ENCODE measurements at regions not wholly inside any gene's neighbourhood (a gene's known extent, or its start where the extent isn't known, plus 50 kb on each side); places are given as distances from the start of the nearest gene placed in this dataset.

- H3K27ac ChIP-seq (ENCODE audit: low read depth, low read length): no peak overlapping the region
- no peaks in the 10 kb centered on the region for H3K9me2 ChIP-seq (replicated peaks; ENCODE audit: insufficient read depth, low read length)
- no peak for TF ChIP-seq EZH2phosphoT487 (conservative IDR thresholded peaks at IDR 0.05; ENCODE audit: low read length)
- TF ChIP-seq, protein P1, sequence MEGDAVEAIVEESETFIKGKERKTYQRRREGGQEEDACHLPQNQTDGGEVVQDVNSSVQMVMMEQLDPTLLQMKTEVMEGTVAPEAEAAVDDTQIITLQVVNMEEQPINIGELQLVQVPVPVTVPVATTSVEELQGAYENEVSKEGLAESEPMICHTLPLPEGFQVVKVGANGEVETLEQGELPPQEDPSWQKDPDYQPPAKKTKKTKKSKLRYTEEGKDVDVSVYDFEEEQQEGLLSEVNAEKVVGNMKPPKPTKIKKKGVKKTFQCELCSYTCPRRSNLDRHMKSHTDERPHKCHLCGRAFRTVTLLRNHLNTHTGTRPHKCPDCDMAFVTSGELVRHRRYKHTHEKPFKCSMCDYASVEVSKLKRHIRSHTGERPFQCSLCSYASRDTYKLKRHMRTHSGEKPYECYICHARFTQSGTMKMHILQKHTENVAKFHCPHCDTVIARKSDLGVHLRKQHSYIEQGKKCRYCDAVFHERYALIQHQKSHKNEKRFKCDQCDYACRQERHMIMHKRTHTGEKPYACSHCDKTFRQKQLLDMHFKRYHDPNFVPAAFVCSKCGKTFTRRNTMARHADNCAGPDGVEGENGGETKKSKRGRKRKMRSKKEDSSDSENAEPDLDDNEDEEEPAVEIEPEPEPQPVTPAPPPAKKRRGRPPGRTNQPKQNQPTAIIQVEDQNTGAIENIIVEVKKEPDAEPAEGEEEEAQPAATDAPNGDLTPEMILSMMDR (IDR thresholded peaks at IDR 0.05; ENCODE audit: insufficient read depth, low read length, poor library complexity, severe bottlenecking): no peak
- no peaks in the 10 kb centered on the region for H3K79me2 ChIP-seq (ENCODE audit: insufficient read depth, low read length)
- no peak overlapping the region for H3K9ac ChIP-seq (ENCODE audit: low read length)
- no peak overlapping the region for H3K4me3 ChIP-seq (ENCODE audit: insufficient read depth, low read length, poor library complexity, severe bottlenecking)
- H3K4me2 ChIP-seq (ENCODE audit: low read depth, low read length, poor library complexity, severe bottlenecking): peak overlapping the region; percentile 30
- H3K36me3 ChIP-seq (ENCODE audit: low read length): no peaks in the 10 kb centered on the region
- no peaks in the 10 kb centered on the region for H3F3A ChIP-seq (ENCODE audit: insufficient read depth)
- no peak overlapping the region for H2AFZ ChIP-seq (ENCODE audit: low read depth, low read length, severe bottlenecking)
- no peaks in the 10 kb centered on the region for H4K20me1 ChIP-seq (ENCODE audit: low read depth, low read length)
- H3K27me3 ChIP-seq (ENCODE audit: low read length): no peaks in the 10 kb centered on the region
- H3K9me3 ChIP-seq (ENCODE audit: insufficient read depth, low read length): no peaks in the 10 kb centered on the region
Observed at GRCh38 chr10:100653957-100654781, 91.2 kb upstream of the PAX2 start.

DNA sequence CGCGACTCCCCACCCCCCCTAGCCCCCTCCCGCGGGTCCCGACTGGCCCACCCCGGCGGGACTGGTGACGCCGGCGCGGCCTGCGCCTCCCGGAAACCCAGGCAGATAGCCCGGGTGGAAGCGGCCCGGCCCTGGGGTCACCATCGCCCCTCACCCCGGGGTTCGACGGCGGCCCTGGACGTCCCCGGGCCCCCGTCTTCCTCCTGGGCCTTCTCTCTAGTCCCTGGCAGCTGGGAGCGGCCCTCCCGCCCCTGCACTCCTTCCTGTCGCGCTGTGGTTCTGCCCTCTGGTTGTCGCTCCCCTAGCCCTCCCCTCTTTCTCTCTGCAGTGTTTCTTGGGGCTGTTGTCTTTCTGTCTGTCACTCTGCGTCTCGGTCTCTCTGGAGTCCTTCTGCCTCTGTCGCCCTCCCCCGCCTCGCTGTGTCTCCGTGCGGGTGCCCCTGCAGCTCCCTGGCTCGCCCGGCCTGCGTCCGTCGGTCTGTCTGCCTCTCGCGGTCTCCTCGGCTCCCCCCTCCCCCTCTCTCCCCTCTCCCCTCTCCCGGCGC, 90.5 kb upstream of the PAX2 start:
- H3K9ac ChIP-seq (ENCODE audit: low read length): no peak overlapping the region
- no peaks in the 10 kb centered on the region for H3K9me3 ChIP-seq (ENCODE audit: insufficient read depth, low read length)
- H3K79me2 ChIP-seq (ENCODE audit: insufficient read depth, low read length): no peaks in the 10 kb centered on the region
- TF ChIP-seq, protein P1 (IDR thresholded peaks at IDR 0.05; ENCODE audit: insufficient read depth, low read length, poor library complexity, severe bottlenecking): no peak
- no peak for TF ChIP-seq EZH2phosphoT487 (conservative IDR thresholded peaks at IDR 0.05; ENCODE audit: low read length)
- no peak overlapping the region for H2AFZ ChIP-seq (ENCODE audit: low read depth, low read length, severe bottlenecking)
- no peak overlapping the region for H3K4me3 ChIP-seq (ENCODE audit: insufficient read depth, low read length, poor library complexity, severe bottlenecking)
- no peaks in the 10 kb centered on the region for H4K20me1 ChIP-seq (ENCODE audit: low read depth, low read length)
- no peak overlapping the region for H3K4me2 ChIP-seq (ENCODE audit: low read depth, low read length, poor library complexity, severe bottlenecking)
- no peaks in the 10 kb centered on the region for H3F3A ChIP-seq (ENCODE audit: insufficient read depth)
- no peaks in the 10 kb centered on the region for H3K36me3 ChIP-seq (ENCODE audit: low read length)
- no peaks in the 10 kb centered on the region for H3K9me2 ChIP-seq (replicated peaks; ENCODE audit: insufficient read depth, low read length)
- H3K27me3 ChIP-seq (ENCODE audit: low read length): no peaks in the 10 kb centered on the region
- no peak overlapping the region for H3K27ac ChIP-seq (ENCODE audit: low read depth, low read length)

DNA sequence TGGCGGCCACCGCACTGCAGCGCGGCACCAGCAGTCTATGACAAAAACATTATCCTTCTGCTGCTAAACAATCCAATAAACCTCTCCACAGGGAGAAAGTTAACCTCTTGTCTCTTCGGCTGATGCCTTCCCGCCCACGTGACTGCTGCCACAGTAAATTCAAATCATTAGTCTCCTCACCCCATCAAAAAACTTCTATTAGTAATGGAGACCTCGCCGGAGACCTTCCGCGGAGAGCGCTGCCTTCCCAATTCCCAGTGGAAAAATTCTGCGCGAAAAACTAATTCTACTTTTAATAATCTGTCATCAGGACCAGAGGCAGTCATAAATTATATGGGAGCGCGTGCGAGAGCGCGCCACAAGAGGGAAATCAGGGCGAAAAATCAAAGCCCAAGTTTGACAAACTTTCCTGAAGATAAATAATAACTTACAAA, 90.0 kb upstream of the PAX2 start:
- no peak for TF ChIP-seq EZH2phosphoT487 (conservative IDR thresholded peaks at IDR 0.05; ENCODE audit: low read length)
- TF ChIP-seq, protein P1 (IDR thresholded peaks at IDR 0.05; ENCODE audit: insufficient read depth, low read length, poor library complexity, severe bottlenecking): no peak
- H3F3A ChIP-seq (ENCODE audit: insufficient read depth): no peaks in the 10 kb centered on the region
- no peak overlapping the region for H3K27ac ChIP-seq (ENCODE audit: low read depth, low read length)
- H3K27me3 ChIP-seq (ENCODE audit: low read length): no peaks in the 10 kb centered on the region
- no peaks in the 10 kb centered on the region for H3K9me2 ChIP-seq (replicated peaks; ENCODE audit: insufficient read depth, low read length)
- no peaks in the 10 kb centered on the region for H3K79me2 ChIP-seq (ENCODE audit: insufficient read depth, low read length)
- no peak overlapping the region for H3K4me2 ChIP-seq (ENCODE audit: low read depth, low read length, poor library complexity, severe bottlenecking)
- H3K4me3 ChIP-seq (ENCODE audit: insufficient read depth, low read length, poor library complexity, severe bottlenecking): no peak overlapping the region
- no peaks in the 10 kb centered on the region for H4K20me1 ChIP-seq (ENCODE audit: low read depth, low read length)
- H3K9me3 ChIP-seq (ENCODE audit: insufficient read depth, low read length): no peaks in the 10 kb centered on the region
- H3K9ac ChIP-seq (ENCODE audit: low read length): no peak overlapping the region
- H2AFZ ChIP-seq (ENCODE audit: low read depth, low read length, severe bottlenecking): no peak overlapping the region
- H3K36me3 ChIP-seq (ENCODE audit: low read length): no peaks in the 10 kb centered on the region
